Left hindlimb (tissue), 1 donor: ENCODE measurements at regions not wholly inside any gene's neighbourhood (a gene's known extent, or its start where the extent isn't known, plus 50 kb on each side); places are given as distances from the start of the nearest gene placed in this dataset.

Source experiments
- DNase-seq: peaks from one replicate; pipeline ENCODE4 v3.0.0-alpha.2; 2018

GRCh38 chr12:66043035-66043434 lies 87.5 kb downstream of the LLPH start:
- no peak for DNase-seq

GRCh38 chr12:66041651-66042363 lies 88.7 kb downstream of the LLPH start:
- DNase-seq, result no peak

GRCh38 chr12:66036317-66036716 lies 94.2 kb downstream of the LLPH start:
- DNase-seq, result no peak

GRCh38 chr12:66035288-66035966 lies 95.1 kb downstream of the LLPH start:
- no peak for DNase-seq

GRCh38 chr12:66033151-66033550 lies 97.4 kb downstream of the LLPH start:
- DNase-seq, result no peak

GRCh38 chr12:66032739-66033138 lies 97.8 kb downstream of the LLPH start:
- no peak for DNase-seq

- no peak for DNase-seq
Observed at GRCh38 chr12:66030217-66030781, 100.3 kb downstream of the LLPH start.

- DNase-seq, result no peak
Observed at GRCh38 chr12:66028390-66028789, 102.2 kb downstream of the LLPH start.

- DNase-seq, result no peak
Observed at GRCh38 chr12:66025477-66025876, 105.1 kb downstream of the LLPH start.

GRCh38 chr12:66024949-66025348 lies 105.6 kb downstream of the LLPH start:
- no peak for DNase-seq

GRCh38 chr12:66020481-66020880 lies 110.1 kb downstream of the LLPH start:
- no peak for DNase-seq

- DNase-seq, result no peak
Observed at GRCh38 chr12:66017736-66018135, 112.8 kb downstream of the LLPH start.
